HUES6 (cell line): ENCODE measurements at regions not wholly inside any gene's neighbourhood (a gene's known extent, or its start where the extent isn't known, plus 50 kb on each side); places are given as distances from the start of the nearest gene placed in this dataset.

Experiments used
- H3K27ac ChIP-seq: 2 replicates; pipeline ENCODE4 v1.7.0; 2013; ENCODE audit warnings: low read depth, mild to moderate bottlenecking, low read length, inconsistent platforms
- H3K27me3 ChIP-seq: 2 replicates; pipeline ENCODE4 v1.6.1; 2013; ENCODE audit warnings: low read length; ENCODE audit not compliant: control insufficient read depth, insufficient read depth
- H3K36me3 ChIP-seq: 2 replicates; pipeline ENCODE4 v1.6.1; 2013; ENCODE audit warnings: low read length; ENCODE audit not compliant: control insufficient read depth, insufficient read depth
- H3K4me1 ChIP-seq: 2 replicates; pipeline ENCODE4 v1.6.1; 2013; ENCODE audit warnings: low read length; ENCODE audit not compliant: control insufficient read depth, insufficient read depth
- H3K4me3 ChIP-seq: 2 replicates; pipeline ENCODE4 v1.5.1; 2013; ENCODE audit warnings: low read depth, low read length
- H3K9ac ChIP-seq: one replicate; pipeline ENCODE4 v1.6.1; 2013; ENCODE audit warnings: mild to moderate bottlenecking, low read length
- H3K9me3 ChIP-seq: 2 replicates; pipeline ENCODE4 v1.6.1; 2013; ENCODE audit warnings: low read depth, low read length; ENCODE audit not compliant: control insufficient read depth, insufficient read depth

DNA sequence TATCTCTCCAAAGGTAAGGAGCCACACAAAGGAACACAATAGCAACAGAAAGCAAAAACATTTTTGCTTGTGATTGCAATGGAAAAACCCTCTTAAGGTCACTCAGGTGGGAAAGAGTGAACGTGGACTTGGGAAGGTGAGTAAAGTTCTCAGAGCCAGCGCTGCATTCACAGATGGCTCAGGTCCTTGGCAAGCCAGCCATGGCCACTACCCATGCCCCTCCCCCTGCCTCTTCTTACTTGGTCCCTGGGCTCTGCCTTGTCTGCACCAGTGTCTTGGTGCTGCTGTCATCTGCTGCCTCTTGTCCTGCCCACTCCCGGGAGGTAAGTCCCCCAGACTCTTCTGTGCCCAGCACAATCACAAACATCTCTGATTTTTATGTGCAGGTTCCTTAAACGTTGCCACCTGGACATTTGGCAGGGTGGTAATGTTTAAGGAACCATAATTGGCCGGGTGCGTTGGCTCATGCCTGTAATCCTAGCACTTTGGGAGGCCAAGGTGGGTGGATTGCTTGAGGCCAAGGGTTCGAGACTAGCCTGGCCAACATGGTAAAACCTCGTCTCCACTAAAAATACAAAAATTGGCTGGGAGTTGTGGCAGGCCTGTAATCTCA lies 74.6 kb downstream of the FEM1C start:
- Histone ChIP-seq H3K4me3 (no peak overlapping the region), H3K9ac (no peak overlapping the region), H3K27me3 (no peaks in the 10 kb centered on the region), H3K9me3 (no peaks in the 10 kb centered on the region), H3K27ac (no peak overlapping the region), H3K4me1 (peaks cover 10% of the 10 kb centered on the region), H3K36me3 (no peaks in the 10 kb centered on the region)

DNA sequence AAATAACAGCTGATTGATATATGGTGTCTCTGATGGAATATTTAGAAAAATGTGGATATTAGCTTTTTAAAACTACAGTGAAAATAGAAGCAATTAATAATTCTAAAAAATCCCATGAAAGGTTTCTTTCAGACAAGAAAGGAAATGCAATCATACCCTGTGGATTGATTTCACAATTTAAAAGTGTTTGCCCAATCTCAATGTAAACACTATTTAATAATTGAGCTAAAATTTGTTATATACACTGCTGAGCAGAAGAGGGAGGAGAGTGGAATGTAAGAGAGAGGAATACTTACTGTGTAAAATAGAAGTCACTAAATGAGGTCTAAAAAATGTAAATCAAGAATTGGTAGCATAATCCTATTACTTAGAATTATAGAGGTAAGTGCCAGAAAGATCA lies 76.9 kb downstream of the FEM1C start:
- no peak overlapping the region for H3K4me3 ChIP-seq

DNA sequence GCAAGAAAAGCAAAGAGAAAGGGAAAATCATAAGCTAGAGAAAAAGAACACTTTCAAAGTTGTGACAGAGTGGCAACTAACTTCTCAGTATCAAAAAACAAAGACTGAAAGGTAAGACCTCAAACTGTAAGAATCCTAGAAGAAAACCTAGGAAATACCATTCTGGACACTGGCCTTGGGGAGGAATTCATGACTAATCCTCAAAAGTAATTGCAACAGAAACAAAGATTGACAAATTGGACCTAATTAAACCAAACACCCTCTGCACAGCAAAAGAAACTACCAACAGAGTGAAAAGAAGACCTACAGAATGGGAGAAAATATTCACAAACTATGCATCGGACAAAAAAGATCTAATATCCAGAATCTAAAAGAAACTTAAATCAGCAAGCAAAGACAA lies 79.1 kb downstream of the FEM1C start:
- Histone ChIP-seq H3K27me3 (no peaks in the 10 kb centered on the region), H3K4me1 (no peaks in the 10 kb centered on the region)

More for the DNA sequence above, 76.9 kb downstream of the FEM1C start:
- Histone ChIP-seq H3K27ac (no peak overlapping the region), H3K4me1 (peaks cover 7% of the 10 kb centered on the region), H3K9ac (no peak overlapping the region), H3K9me3 (no peaks in the 10 kb centered on the region), H3K36me3 (no peaks in the 10 kb centered on the region), H3K27me3 (no peaks in the 10 kb centered on the region)

DNA sequence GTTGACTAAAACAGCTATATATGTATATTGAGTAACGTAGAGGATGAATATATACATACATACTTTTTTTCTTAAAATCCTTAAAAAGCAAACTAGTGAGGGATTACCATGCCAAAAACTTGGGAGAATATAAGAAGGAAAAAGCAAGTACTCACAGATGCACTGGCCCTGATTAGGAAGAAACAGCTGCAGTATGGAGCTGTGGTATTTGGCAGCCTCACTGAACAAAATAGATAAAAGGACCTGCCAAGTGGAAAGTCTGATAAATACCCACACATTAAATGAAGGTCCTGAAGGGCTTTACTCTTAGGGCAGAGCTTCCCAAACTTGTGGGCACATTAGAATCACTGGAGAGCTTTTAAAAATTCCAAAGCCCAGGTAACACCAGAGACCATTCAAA lies 80.6 kb downstream of the FEM1C start:
- no peaks in the 10 kb centered on the region for H3K27me3 ChIP-seq
- H3K4me1 ChIP-seq, result no peaks in the 10 kb centered on the region
- H3K9me3 ChIP-seq, result no peaks in the 10 kb centered on the region
- no peaks in the 10 kb centered on the region for H3K36me3 ChIP-seq
- no peak overlapping the region for H3K9ac ChIP-seq
- no peak overlapping the region for H3K27ac ChIP-seq
- no peak overlapping the region for H3K4me3 ChIP-seq

More for the DNA sequence above, 79.1 kb downstream of the FEM1C start:
- Histone ChIP-seq H3K27ac (no peak overlapping the region), H3K4me3 (no peak overlapping the region), H3K9me3 (no peaks in the 10 kb centered on the region), H3K9ac (no peak overlapping the region), H3K36me3 (no peaks in the 10 kb centered on the region)

DNA sequence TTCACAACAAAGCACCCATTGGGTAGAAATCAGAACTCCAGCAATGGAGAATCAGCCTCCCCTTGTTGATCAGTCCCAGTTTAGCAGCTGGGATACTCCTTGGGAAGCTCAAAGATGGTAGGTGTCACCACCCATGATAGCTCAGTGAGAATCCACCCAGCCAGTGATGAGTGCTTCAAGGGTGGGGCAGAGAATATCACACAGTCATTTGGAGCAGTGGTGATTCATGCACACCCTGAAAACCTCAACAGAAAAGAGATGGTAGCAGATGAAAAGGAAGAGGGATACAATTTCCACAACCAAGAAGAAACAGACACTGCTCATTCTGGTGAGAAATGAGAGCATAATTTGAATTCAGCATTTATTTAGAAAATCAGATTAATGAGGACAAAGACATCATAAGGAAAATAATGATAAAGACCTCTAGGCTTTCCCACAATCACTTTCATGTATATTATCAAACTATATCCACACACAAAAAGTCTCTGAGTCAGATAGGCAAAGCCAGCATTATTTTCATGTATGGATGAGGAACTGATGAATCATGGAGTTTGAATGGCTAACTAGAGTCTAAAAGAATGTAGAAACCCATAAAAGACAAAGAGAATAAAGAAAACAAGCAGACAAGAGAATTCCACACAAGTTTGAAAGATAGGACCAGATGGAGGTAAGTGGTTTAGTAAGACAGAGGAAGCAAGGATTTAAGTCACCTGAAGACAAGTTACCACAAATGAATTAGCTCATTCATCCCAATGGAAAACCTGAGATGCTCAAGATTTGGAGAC lies 82.9 kb downstream of the FEM1C start:
- H3K9me3 ChIP-seq, result no peaks in the 10 kb centered on the region
- H3K4me3 ChIP-seq, result no peak overlapping the region
- no peak overlapping the region for H3K27ac ChIP-seq
- H3K36me3 ChIP-seq, result no peaks in the 10 kb centered on the region
- peaks cover 4% of the 10 kb centered on the region; the same call in 1 of the 2 replicates for H3K4me1 ChIP-seq
- H3K27me3 ChIP-seq, result no peaks in the 10 kb centered on the region
- no peak overlapping the region for H3K9ac ChIP-seq

DNA sequence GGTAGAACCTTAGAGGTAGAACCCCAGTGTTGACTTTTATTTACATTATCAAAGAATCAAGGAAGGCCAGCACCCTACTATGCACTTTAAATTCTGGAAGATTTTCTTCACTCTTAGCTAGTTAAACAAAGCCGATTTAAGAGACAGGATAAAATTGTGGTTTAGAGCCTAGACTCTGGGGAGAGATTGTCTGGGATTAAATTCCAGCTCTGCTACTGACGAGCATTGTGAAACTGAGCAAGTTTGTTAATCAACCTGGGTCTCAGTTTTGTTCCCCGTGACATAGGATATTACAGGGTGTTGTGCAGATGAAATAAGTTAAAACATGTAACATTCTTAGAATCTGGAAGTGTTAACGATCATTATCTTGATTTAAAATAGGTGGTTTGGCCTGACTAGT lies 83.5 kb downstream of the FEM1C start:
- no peaks in the 10 kb centered on the region for H3K27me3 ChIP-seq
- no peak overlapping the region for H3K9ac ChIP-seq

DNA sequence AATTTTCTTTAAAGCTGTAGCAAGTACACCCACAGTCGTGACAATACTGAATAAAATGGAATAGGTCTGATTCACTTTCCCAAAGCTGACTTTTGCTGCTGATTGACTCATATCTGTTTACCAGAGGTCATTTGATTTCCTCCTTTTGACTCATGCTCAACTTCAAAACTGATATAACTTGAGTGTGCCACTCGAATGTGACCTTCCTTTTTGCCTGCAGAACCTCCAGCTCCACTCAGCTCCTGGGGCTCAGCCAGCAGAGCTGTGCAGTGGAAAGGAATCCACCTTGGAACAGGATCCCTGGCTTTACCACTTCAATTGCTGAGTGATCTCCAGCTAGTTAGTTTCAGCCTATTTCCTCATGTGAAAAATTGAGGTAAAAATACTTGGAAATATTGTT lies 84.1 kb downstream of the FEM1C start:
- Histone ChIP-seq H3K4me1 (peaks cover 4% of the 10 kb centered on the region; the same call in 1 of the 2 replicates), H3K9ac (no peak overlapping the region)

More for the DNA sequence above, 83.5 kb downstream of the FEM1C start:
- Histone ChIP-seq H3K4me1 (peaks cover 4% of the 10 kb centered on the region; the same call in 1 of the 2 replicates), H3K4me3 (no peak overlapping the region), H3K9me3 (no peaks in the 10 kb centered on the region), H3K27ac (no peak overlapping the region), H3K36me3 (no peaks in the 10 kb centered on the region)

DNA sequence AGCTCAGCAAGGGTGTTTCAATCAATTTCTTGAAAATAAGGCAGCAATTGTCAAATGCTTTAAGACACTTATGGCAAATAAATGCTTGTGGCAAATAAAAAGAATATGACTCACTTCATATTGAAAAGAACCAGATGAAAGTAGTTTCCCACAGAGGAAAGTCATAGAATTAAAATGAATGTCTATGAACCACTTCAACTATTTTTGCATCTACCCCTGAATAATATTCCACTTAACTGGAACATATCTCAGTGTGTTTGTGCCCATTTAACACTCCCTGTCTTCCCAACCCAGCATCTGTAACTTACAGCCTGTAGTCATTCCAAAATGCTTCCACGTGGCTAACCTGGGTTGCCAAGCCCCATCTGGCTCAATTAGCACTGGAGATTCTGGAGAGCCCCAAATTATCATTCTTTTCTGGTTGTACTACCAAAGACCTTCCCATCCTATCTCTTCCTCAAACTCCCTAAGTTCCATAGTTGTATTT lies 84.7 kb downstream of the FEM1C start:
- H3K27me3 ChIP-seq, result no peaks in the 10 kb centered on the region
- H3K27ac ChIP-seq, result no peak overlapping the region
- no peaks in the 10 kb centered on the region for H3K9me3 ChIP-seq
- H3K36me3 ChIP-seq, result no peaks in the 10 kb centered on the region
- H3K9ac ChIP-seq, result no peak overlapping the region
- H3K4me3 ChIP-seq, result no peak overlapping the region
- peaks cover 4% of the 10 kb centered on the region; the same call in 1 of the 2 replicates for H3K4me1 ChIP-seq

More for the DNA sequence above, 84.1 kb downstream of the FEM1C start:
- H3K27ac ChIP-seq, result no peak overlapping the region
- no peak overlapping the region for H3K4me3 ChIP-seq
- H3K36me3 ChIP-seq, result no peaks in the 10 kb centered on the region
- H3K27me3 ChIP-seq, result no peaks in the 10 kb centered on the region
- H3K9me3 ChIP-seq, result no peaks in the 10 kb centered on the region

DNA sequence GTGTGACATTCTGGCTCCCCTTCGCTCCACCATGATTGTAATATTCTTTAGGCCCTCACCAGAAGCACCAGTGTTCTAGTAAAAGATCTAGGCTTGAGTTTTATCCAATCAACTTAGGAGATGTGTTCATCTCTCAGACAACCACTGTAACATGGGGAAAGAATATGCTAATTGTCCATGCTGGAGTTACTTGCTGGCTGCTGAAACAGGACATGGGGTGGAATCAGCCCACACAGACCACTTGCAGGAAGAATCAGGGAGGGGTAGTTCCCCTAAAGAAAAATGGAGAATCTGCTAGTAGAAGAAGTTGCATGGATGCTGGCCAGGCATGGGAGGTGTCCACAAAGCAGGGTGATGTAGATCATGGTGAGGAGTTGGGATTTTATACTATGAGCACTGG lies 86.2 kb downstream of the FEM1C start:
- no peak overlapping the region for H3K27ac ChIP-seq
- H3K27me3 ChIP-seq, result no peaks in the 10 kb centered on the region
- no peak overlapping the region for H3K4me3 ChIP-seq
- no peaks in the 10 kb centered on the region for H3K36me3 ChIP-seq
- H3K9ac ChIP-seq, result no peak overlapping the region
- no peaks in the 10 kb centered on the region for H3K9me3 ChIP-seq
- peaks cover 4% of the 10 kb centered on the region; the same call in 1 of the 2 replicates for H3K4me1 ChIP-seq

DNA sequence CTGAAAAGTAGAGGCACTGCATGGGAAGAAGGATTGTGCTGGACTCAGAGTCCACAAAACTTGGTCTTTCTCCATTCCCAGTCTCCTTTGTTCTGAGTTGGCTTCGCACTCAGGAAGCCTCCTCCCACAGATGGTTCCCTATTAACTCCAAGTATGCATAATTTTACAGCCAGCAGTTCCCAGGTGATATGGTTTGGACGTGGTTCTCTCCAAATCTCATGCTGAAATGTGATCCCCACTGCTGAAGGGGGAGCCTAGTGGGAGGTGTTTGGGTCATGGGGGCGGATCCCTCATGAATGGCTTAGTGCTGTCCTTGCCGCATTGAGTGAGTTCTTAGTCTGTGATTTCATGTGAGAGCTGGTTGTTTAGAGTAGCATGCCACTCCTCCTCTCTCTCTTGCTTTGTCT lies 86.6 kb downstream of the FEM1C start:
- Histone ChIP-seq H3K36me3 (no peaks in the 10 kb centered on the region), H3K4me3 (no peak overlapping the region), H3K27me3 (no peaks in the 10 kb centered on the region), H3K9me3 (no peaks in the 10 kb centered on the region), H3K9ac (no peak overlapping the region), H3K4me1 (peaks cover 4% of the 10 kb centered on the region; the same call in 1 of the 2 replicates), H3K27ac (no peak overlapping the region)

DNA sequence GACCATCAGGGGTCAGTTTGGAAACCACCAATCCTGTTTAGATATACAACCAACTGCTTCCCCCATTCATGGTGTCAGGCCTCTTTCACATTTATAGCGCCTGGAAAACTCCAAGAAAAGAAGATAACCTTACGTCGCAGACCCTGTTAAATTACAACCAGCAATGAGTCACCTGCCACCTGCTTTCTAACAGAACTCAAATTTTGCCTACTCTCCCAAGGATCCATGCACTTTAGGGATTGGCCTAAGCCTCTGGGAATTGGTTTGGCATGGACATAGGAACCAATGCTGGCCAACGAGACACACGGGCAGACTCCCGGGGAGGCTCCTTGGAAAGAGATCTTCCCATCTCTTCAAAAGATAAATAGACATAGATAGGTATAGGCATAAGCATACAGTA lies 87.0 kb downstream of the FEM1C start:
- Histone ChIP-seq H3K36me3 (no peaks in the 10 kb centered on the region), H3K4me1 (peaks cover 4% of the 10 kb centered on the region; the same call in 1 of the 2 replicates), H3K4me3 (no peak overlapping the region), H3K9me3 (no peaks in the 10 kb centered on the region), H3K27ac (no peak overlapping the region), H3K9ac (no peak overlapping the region), H3K27me3 (no peaks in the 10 kb centered on the region)
